ENCODE measurements at regions not wholly inside any gene's neighbourhood (a gene's known extent, or its start where the extent isn't known, plus 50 kb on each side); places are given as distances from the start of the nearest gene placed in this dataset.
A peak's percentile ranks its signal among the peaks of the same experiment; 100 is the strongest.

- TF ChIP-seq, protein P1, sequence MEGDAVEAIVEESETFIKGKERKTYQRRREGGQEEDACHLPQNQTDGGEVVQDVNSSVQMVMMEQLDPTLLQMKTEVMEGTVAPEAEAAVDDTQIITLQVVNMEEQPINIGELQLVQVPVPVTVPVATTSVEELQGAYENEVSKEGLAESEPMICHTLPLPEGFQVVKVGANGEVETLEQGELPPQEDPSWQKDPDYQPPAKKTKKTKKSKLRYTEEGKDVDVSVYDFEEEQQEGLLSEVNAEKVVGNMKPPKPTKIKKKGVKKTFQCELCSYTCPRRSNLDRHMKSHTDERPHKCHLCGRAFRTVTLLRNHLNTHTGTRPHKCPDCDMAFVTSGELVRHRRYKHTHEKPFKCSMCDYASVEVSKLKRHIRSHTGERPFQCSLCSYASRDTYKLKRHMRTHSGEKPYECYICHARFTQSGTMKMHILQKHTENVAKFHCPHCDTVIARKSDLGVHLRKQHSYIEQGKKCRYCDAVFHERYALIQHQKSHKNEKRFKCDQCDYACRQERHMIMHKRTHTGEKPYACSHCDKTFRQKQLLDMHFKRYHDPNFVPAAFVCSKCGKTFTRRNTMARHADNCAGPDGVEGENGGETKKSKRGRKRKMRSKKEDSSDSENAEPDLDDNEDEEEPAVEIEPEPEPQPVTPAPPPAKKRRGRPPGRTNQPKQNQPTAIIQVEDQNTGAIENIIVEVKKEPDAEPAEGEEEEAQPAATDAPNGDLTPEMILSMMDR (IDR thresholded peaks at IDR 0.05; ENCODE audit: extremely low read depth, low read depth, low read length), result no peak
- peak overlapping the region; percentile 19 for H3K27ac ChIP-seq (ENCODE audit: low read depth, low read length)
- H3K4me2 ChIP-seq (ENCODE audit: insufficient read depth, low read length), result peak overlapping the region; percentile 50
- H3K9me3 ChIP-seq (ENCODE audit: low read depth, low read length), result no peaks in the 10 kb centered on the region
- H3K36me3 ChIP-seq (ENCODE audit: insufficient read depth, low read length), result no peaks in the 10 kb centered on the region
- H3K27me3 ChIP-seq (ENCODE audit: insufficient read depth, low read length), result no peaks in the 10 kb centered on the region
- H2AFZ ChIP-seq (ENCODE audit: low read length), result peak overlapping the region; percentile 67
- no peak for DNase-seq (ENCODE audit: insufficient read length, low spot score, missing footprints)
- no peaks in the 10 kb centered on the region for H3K79me2 ChIP-seq (ENCODE audit: insufficient read depth, low read length)
- peaks cover 8% of the 10 kb centered on the region for H3K4me1 ChIP-seq (ENCODE audit: insufficient read depth, low read length)
- H3K4me3 ChIP-seq (ENCODE audit: insufficient read depth, low read length), result no peak overlapping the region
- no peaks in the 10 kb centered on the region for H4K20me1 ChIP-seq (ENCODE audit: insufficient read depth, low read length)
Measured at GRCh38 chr11:121741351-121741760, 288.6 kb upstream of the SORL1-AS1 start.

GRCh38 chr11:121740902-121741301 is 288.1 kb upstream of the SORL1-AS1 start:
- Histone ChIP-seq H3K79me2 (ENCODE audit: insufficient read depth, low read length) (no peaks in the 10 kb centered on the region), H2AFZ (ENCODE audit: low read length) (peak overlapping the region; percentile 41), H3K27ac (ENCODE audit: low read depth, low read length) (no peak overlapping the region), H3K36me3 (ENCODE audit: insufficient read depth, low read length) (no peaks in the 10 kb centered on the region), H3K4me2 (ENCODE audit: insufficient read depth, low read length) (no peak overlapping the region), H3K4me1 (ENCODE audit: insufficient read depth, low read length) (peaks cover 8% of the 10 kb centered on the region), H3K4me3 (ENCODE audit: insufficient read depth, low read length) (no peak overlapping the region), H3K9me3 (ENCODE audit: low read depth, low read length) (no peaks in the 10 kb centered on the region), H3K27me3 (ENCODE audit: insufficient read depth, low read length) (no peaks in the 10 kb centered on the region), H4K20me1 (ENCODE audit: insufficient read depth, low read length) (no peaks in the 10 kb centered on the region)
- no peak for DNase-seq (ENCODE audit: insufficient read length, low spot score, missing footprints)
- TF ChIP-seq, protein P1 (IDR thresholded peaks at IDR 0.05; ENCODE audit: extremely low read depth, low read depth, low read length), result no peak

- Histone ChIP-seq H3K27me3 (ENCODE audit: insufficient read depth, low read length) (no peaks in the 10 kb centered on the region), H3K9me3 (ENCODE audit: low read depth, low read length) (no peaks in the 10 kb centered on the region), H3K79me2 (ENCODE audit: insufficient read depth, low read length) (no peaks in the 10 kb centered on the region), H2AFZ (ENCODE audit: low read length) (no peak overlapping the region), H3K36me3 (ENCODE audit: insufficient read depth, low read length) (no peaks in the 10 kb centered on the region), H3K4me3 (ENCODE audit: insufficient read depth, low read length) (no peak overlapping the region), H4K20me1 (ENCODE audit: insufficient read depth, low read length) (no peaks in the 10 kb centered on the region), H3K27ac (ENCODE audit: low read depth, low read length) (no peak overlapping the region), H3K4me1 (ENCODE audit: insufficient read depth, low read length) (no peaks in the 10 kb centered on the region), H3K4me2 (ENCODE audit: insufficient read depth, low read length) (no peak overlapping the region)
- no peak for DNase-seq (ENCODE audit: insufficient read length, low spot score, missing footprints)
- TF ChIP-seq, protein P1 (IDR thresholded peaks at IDR 0.05; ENCODE audit: extremely low read depth, low read depth, low read length), result no peak
Measured at GRCh38 chr11:121733858-121734257, 281.1 kb upstream of the SORL1-AS1 start.

DNA sequence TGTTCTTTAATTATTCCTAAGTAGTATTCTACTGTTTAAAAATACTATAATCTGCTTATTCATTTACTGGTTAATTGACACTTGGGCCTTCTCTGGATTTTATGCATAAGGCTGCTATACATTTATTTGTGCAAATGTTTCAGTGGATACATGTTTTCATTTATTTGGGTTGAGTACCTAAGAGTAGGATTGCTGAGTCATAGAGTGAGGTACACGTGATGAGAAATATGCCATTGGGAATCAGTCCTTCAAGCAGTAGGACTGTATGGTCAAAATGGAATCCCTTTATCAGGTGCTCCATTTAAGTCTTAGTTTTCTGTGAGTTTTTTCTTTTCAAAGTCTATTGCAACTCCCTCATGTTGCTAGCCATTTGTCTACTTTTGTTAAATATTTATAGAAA is 275.2 kb upstream of the SORL1-AS1 start:
- no peaks in the 10 kb centered on the region for H3K79me2 ChIP-seq (ENCODE audit: insufficient read depth, low read length)
- H3K4me3 ChIP-seq (ENCODE audit: insufficient read depth, low read length), result no peak overlapping the region
- no peak for DNase-seq (ENCODE audit: insufficient read length, low spot score, missing footprints)
- TF ChIP-seq, protein P1 (IDR thresholded peaks at IDR 0.05; ENCODE audit: extremely low read depth, low read depth, low read length), result no peak
- H3K9me3 ChIP-seq (ENCODE audit: low read depth, low read length), result no peaks in the 10 kb centered on the region
- no peaks in the 10 kb centered on the region for H3K36me3 ChIP-seq (ENCODE audit: insufficient read depth, low read length)
- H2AFZ ChIP-seq (ENCODE audit: low read length), result no peak overlapping the region
- no peaks in the 10 kb centered on the region for H3K27me3 ChIP-seq (ENCODE audit: insufficient read depth, low read length)
- H3K4me1 ChIP-seq (ENCODE audit: insufficient read depth, low read length), result no peaks in the 10 kb centered on the region
- H4K20me1 ChIP-seq (ENCODE audit: insufficient read depth, low read length), result no peaks in the 10 kb centered on the region
- no peak overlapping the region for H3K4me2 ChIP-seq (ENCODE audit: insufficient read depth, low read length)
- no peak overlapping the region for H3K27ac ChIP-seq (ENCODE audit: low read depth, low read length)
